NCI-H2196 treated with DMSO at 0.1 percent for 48 hours (cell line): ENCODE measurements at regions not wholly inside any gene's neighbourhood (a gene's known extent, or its start where the extent isn't known, plus 50 kb on each side); places are given as distances from the start of the nearest gene placed in this dataset.
A peak's percentile ranks its signal among the peaks of the same experiment; 100 is the strongest.
"Not testable (repeated sequence)": the region's sequence is repeated elsewhere in the genome, so short reads cannot be mapped to it uniquely, and the experiment has no call there.

Experiments used
- DNase-seq: peaks from one replicate; lab custom pipeline; 2025; ENCODE audit not compliant: unreplicated experiment; lab: John Stamatoyannopoulos, UW

GRCh38 chr4:138408758-138409157 lies 166.6 kb upstream of the SLC7A11 start:
- no peak for DNase-seq

GRCh38 chr4:138407329-138407728 lies 165.2 kb upstream of the SLC7A11 start:
- no peak for DNase-seq

- DNase-seq = no peak
These were observed 164.7 kb upstream of the SLC7A11 start for GRCh38 chr4:138406876-138407275.

GRCh38 chr4:138405934-138406567 lies 163.9 kb upstream of the SLC7A11 start:
- no peak for DNase-seq

- no peak for DNase-seq
These were observed 163.3 kb upstream of the SLC7A11 start for GRCh38 chr4:138405466-138405891.

GRCh38 chr4:138404801-138405200 lies 162.7 kb upstream of the SLC7A11 start:
- no peak for DNase-seq

GRCh38 chr4:138404251-138404650 lies 162.1 kb upstream of the SLC7A11 start:
- no peak for DNase-seq

- no peak for DNase-seq
These were observed 159.2 kb upstream of the SLC7A11 start for GRCh38 chr4:138401334-138401733.

GRCh38 chr4:138400543-138400942 lies 158.4 kb upstream of the SLC7A11 start:
- DNase-seq = no peak

GRCh38 chr4:138400066-138400465 lies 157.9 kb upstream of the SLC7A11 start:
- DNase-seq = no peak

- DNase-seq = no peak
These were observed 156.9 kb upstream of the SLC7A11 start for GRCh38 chr4:138399081-138399480.

GRCh38 chr4:138398322-138398721 lies 156.2 kb upstream of the SLC7A11 start:
- DNase-seq = peak; percentile 19

- no peak for DNase-seq
These were observed 151.9 kb upstream of the SLC7A11 start for GRCh38 chr4:138393886-138394610.

- DNase-seq = no peak
These were observed 150.7 kb upstream of the SLC7A11 start for GRCh38 chr4:138392751-138393308.

- DNase-seq = no peak
These were observed 148.0 kb upstream of the SLC7A11 start for GRCh38 chr4:138389976-138390685.

- DNase-seq = no peak
These were observed 132.8 kb upstream of the SLC7A11 start for GRCh38 chr4:138374947-138375346.

GRCh38 chr4:138367942-138368341 lies 125.8 kb upstream of the SLC7A11 start:
- no peak for DNase-seq

- DNase-seq = not testable (repeated sequence)
These were observed 110.3 kb upstream of the SLC7A11 start for GRCh38 chr4:138352446-138352845.

- DNase-seq = no peak
These were observed 105.9 kb upstream of the SLC7A11 start for GRCh38 chr4:138348055-138348454.

- no peak for DNase-seq
These were observed 105.4 kb upstream of the SLC7A11 start for GRCh38 chr4:138347561-138347960.

- no peak for DNase-seq
These were observed 102.7 kb upstream of the SLC7A11 start for GRCh38 chr4:138344851-138345250.

GRCh38 chr4:138344054-138344453 lies 101.9 kb upstream of the SLC7A11 start:
- no peak for DNase-seq
